Neuron (in vitro differentiated cells): ENCODE measurements at regions not wholly inside any gene's neighbourhood (a gene's known extent, or its start where the extent isn't known, plus 50 kb on each side); places are given as distances from the start of the nearest gene placed in this dataset.

ENCODE experiments used
- H2AFZ ChIP-seq: one replicate; pipeline ENCODE4 v1.6.1; 2013; ENCODE audit warnings: low read depth, mild to moderate bottlenecking, inconsistent platforms, low read length, moderate library complexity
- H3K27me3 ChIP-seq: one replicate; pipeline ENCODE4 v1.6.1; 2013; ENCODE audit warnings: low read length; ENCODE audit not compliant: insufficient read depth
- H3K36me3 ChIP-seq: one replicate; pipeline ENCODE4 v1.6.1; 2013; ENCODE audit warnings: low read length; ENCODE audit not compliant: insufficient read depth
- H3K4me1 ChIP-seq: one replicate; pipeline ENCODE4 v1.6.1; 2013; ENCODE audit warnings: low read length; ENCODE audit not compliant: insufficient read depth
- H3K4me3 ChIP-seq: 2 replicates; pipeline ENCODE4 v1.5.1; 2013; ENCODE audit warnings: mild to moderate bottlenecking, low read length, moderate library complexity
- H3K9me3 ChIP-seq: one replicate; pipeline ENCODE4 v1.6.1; 2013; ENCODE audit warnings: low read length

DNA sequence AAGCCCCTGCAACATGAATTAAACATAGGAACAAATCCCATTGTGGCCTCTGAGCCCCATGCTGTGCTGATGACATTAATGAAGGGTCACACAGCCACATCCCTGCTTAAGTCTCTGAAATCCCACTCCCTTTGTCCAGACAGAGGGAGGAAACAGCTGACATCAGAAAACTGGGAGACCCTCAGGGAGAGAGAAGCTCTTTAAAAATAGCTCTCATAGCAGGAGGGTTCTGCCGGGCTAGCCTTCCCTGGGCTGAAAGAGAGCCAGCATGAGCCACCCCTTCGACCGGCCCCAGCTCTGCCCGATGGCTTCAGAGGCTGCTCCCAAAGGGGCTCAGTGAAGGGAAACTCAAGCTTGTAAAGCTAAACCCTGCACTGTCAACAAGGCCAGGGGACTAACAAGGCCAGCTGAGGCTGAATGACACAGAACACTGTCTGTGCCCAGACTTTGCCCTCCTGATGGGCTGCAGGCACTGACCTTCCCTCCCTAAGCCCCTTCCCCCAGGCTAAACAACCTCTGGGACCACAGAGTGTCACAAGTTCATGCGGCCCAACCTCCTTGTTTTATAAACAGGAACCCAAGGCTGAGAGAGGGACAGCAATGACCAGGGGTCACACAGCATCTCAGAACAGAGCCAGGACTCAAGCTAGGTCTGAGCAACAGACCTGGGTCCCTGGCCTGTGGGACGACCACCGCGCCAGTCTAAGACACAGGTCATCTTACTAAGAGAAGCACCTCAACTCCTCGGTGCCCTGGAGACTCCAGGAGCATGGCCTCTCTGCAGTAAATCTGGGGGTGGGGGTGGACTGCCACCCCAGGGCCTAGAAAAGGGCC, 163.8 kb downstream of the CHST1 start:
- Histone ChIP-seq H3K36me3 (no peaks in the 10 kb centered on the region), H3K4me3 (no peak overlapping the region), H3K27me3 (no peaks in the 10 kb centered on the region), H2AFZ (no peak overlapping the region), H3K9me3 (no peaks in the 10 kb centered on the region), H3K4me1 (peaks cover 38% of the 10 kb centered on the region)

DNA sequence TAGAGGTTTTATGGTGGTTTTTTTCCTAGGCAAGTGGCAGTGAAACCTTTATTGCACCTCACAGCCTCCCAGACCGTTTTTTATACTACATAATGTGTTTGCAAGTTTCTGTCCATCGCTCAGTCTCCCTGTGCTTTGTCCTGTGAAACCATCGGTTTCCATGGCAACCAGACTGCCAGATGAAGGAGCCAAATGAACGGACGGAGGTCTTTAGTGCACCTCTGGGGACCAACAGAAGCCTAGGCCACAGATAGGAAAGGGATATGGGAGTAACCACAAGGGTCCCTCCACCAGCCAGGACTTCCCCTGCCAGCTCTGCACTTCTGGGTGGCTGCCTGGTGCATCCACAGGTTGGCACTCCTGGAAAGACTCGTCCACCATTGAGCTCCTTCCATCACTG, 165.0 kb downstream of the CHST1 start:
- H3K4me1 ChIP-seq = peaks cover 38% of the 10 kb centered on the region
- no peak overlapping the region for H2AFZ ChIP-seq
- H3K9me3 ChIP-seq = no peaks in the 10 kb centered on the region
- no peaks in the 10 kb centered on the region for H3K36me3 ChIP-seq
- no peak overlapping the region for H3K4me3 ChIP-seq
- H3K27me3 ChIP-seq = no peaks in the 10 kb centered on the region

DNA sequence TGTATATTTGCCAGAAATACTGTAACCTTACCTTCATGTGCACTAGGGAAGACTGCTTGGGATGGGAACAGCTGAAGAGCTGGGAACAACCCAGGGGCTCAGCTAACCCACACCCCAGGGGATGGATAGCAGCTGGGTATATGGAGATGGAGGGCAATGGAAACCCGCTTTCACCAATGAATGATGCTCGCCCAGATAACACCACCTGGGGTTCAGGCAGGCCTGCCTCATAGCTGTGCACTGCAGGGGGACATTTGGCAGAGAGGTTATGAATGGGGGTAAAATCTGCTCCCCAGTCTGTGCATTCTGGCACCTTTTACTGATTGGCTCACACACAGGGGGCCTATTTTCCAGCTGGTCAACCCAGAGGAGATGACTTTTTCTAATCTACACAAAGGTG, 170.7 kb downstream of the CHST1 start:
- H3K27me3 ChIP-seq = no peaks in the 10 kb centered on the region
- H3K9me3 ChIP-seq = no peaks in the 10 kb centered on the region
- H3K36me3 ChIP-seq = no peaks in the 10 kb centered on the region
- no peak overlapping the region for H3K4me3 ChIP-seq
- no peak overlapping the region for H2AFZ ChIP-seq
- H3K4me1 ChIP-seq = peaks cover 9% of the 10 kb centered on the region

GRCh38 chr11:45489281-45489905, 176.0 kb downstream of the CHST1 start:
- Histone ChIP-seq H3K36me3 (no peaks in the 10 kb centered on the region), H3K4me1 (peaks cover 6% of the 10 kb centered on the region), H3K9me3 (no peaks in the 10 kb centered on the region), H3K4me3 (no peak overlapping the region), H2AFZ (no peak overlapping the region), H3K27me3 (no peaks in the 10 kb centered on the region)

GRCh38 chr11:45486461-45486860, 179.0 kb downstream of the CHST1 start:
- H3K4me1 ChIP-seq = peaks cover 6% of the 10 kb centered on the region
- H2AFZ ChIP-seq = no peak overlapping the region
- no peaks in the 10 kb centered on the region for H3K9me3 ChIP-seq
- H3K27me3 ChIP-seq = no peaks in the 10 kb centered on the region
- H3K4me3 ChIP-seq = no peak overlapping the region
- H3K36me3 ChIP-seq = no peaks in the 10 kb centered on the region

DNA sequence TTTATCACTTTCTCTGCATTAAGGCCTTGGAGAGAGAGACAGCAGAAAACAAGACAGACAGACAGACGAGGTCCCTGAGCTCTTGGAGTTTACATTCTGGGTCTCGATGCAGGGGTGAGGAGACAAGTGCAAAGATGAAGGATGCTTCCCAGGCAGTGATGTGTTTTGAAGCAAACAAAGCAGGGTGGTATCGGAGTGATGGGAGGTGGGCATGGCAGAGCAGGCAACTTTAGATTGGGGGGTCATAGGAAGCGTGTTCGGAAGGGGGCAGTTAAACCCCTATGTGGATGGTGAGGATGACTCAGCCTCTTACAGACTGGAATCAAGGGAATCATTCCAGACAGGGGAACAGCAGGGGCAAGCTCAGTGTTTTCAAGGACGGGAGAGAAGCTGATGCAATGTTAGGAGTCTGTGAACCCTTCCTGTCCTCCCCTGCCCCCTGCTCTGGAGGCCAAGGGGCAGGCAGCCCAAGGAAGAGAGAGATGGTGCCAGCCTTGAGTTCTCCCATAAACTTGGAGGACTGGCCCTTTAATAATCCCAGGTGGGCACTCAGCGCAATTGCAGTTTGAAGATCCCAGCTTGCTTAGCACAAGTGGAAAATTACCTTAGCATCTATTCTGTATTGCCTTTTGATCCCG, 180.2 kb downstream of the CHST1 start:
- Histone ChIP-seq H3K27me3 (no peaks in the 10 kb centered on the region), H2AFZ (no peak overlapping the region), H3K4me3 (no peak overlapping the region), H3K36me3 (no peaks in the 10 kb centered on the region), H3K9me3 (no peaks in the 10 kb centered on the region), H3K4me1 (peaks cover 6% of the 10 kb centered on the region)

DNA sequence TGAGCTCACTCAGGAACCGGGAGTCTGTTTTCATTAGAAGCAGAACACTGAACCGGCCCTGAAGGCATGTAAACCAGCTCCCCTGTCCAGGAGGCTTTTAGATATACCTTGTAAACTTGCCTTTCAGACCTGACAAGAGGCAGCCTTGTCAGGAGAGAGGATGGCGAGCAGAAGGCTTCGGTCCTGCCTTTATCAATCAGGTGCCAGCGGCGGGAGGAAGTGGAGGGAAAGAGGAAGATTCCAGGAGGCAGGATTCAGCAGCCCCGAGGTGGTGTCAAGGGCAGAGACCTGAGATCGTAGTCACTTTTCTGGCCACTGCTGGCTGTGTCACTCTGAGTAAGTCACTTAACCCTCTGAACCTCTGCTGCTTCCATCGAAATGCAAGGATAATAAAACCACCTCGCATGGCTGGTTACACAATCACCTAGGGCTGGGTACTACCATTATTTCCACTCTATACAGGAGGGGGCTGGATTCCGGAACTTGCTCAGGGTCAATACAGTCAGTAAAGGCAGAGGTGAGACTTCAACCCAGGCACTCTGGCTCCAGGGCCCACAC, 181.0 kb downstream of the CHST1 start:
- H3K27me3 ChIP-seq = no peaks in the 10 kb centered on the region
- peaks cover 6% of the 10 kb centered on the region for H3K4me1 ChIP-seq
- no peaks in the 10 kb centered on the region for H3K36me3 ChIP-seq
- no peaks in the 10 kb centered on the region for H3K9me3 ChIP-seq
- H2AFZ ChIP-seq = no peak overlapping the region
- H3K4me3 ChIP-seq = no peak overlapping the region

DNA sequence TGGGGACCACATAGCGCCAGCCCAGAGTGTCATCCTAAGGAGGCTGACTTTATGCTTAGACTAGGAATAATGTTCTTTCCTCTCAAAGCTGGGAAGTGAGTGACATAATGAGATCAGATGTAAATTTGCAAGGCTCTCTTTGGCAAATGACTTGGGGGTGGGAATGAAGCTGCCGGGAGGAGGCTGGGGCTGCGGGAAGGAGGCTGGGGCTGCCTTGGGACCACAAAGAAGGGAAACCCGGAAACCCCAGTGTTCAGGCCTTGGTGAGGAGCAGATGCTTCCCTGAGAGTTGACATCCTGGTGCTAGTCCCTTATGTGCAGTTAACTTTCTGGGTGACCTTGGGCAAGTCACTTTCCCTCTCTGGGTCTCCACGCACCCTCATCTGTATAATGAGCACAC, 182.0 kb downstream of the CHST1 start:
- no peaks in the 10 kb centered on the region for H3K4me1 ChIP-seq
- no peak overlapping the region for H3K4me3 ChIP-seq
- no peaks in the 10 kb centered on the region for H3K36me3 ChIP-seq
- H2AFZ ChIP-seq = no peak overlapping the region
- H3K27me3 ChIP-seq = no peaks in the 10 kb centered on the region
- no peaks in the 10 kb centered on the region for H3K9me3 ChIP-seq

DNA sequence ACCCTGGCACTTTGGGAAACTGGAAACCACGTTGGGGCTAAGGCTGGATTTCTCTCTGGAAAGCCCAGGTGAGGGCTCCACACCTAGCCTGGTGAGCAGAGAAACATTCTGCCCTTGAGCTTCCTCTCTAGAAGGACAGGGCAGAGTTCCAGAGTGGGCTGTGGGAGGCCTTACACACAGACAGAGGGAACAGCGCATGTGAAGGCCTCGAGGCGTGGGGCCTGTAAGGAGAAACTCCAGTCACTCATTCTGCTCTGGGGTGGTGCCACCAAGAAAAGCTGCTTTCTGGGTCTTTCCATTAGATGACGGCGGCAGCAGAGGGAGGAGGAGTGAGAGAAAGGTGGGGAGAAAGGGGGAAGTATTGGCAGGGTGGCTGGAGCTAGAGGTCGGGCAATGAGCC, 183.1 kb downstream of the CHST1 start:
- Histone ChIP-seq H2AFZ (no peak overlapping the region), H3K4me3 (no peak overlapping the region), H3K27me3 (no peaks in the 10 kb centered on the region), H3K36me3 (no peaks in the 10 kb centered on the region), H3K4me1 (no peaks in the 10 kb centered on the region), H3K9me3 (no peaks in the 10 kb centered on the region)

DNA sequence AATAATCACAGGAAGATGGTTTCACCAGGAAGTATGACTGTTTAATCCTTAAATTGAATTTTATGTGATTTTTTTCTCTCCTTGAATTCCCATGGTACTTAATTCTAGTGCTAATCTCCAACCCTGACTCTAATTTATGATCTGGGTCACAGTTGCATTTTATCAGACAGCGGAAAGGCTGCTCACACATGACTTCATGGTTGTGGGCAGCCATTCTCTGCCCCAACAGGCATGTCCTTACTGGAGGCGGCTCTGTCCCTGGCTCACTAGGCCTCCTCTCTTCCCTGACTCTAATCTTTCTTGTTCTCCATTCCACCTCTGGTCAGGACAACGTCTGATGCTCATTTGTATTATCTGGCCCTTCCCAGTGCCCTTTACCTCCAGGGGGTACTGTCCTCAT, 184.4 kb downstream of the CHST1 start:
- Histone ChIP-seq H3K27me3 (no peaks in the 10 kb centered on the region), H3K36me3 (no peaks in the 10 kb centered on the region), H3K4me1 (no peaks in the 10 kb centered on the region), H3K4me3 (no peak overlapping the region), H2AFZ (no peak overlapping the region), H3K9me3 (no peaks in the 10 kb centered on the region)

DNA sequence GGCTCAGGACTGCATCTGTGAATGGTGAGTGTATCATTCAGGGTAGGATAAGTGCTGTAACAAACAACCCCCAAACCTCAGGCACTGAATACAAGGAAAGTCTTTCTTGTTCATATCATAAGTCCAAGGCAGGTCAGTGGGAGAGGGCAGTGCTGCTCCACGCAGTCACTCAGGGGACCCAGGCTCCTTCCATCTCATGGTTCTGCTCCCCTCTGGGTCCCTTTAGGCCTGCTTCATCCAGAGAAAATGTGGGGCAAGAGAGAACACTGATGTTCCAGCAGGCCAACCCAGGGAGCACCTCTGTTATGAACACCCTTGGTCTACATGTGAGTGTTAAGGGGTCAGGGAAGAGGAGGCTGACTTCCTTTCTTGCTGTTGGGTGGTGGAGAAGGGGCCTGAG, 187.8 kb downstream of the CHST1 start:
- Histone ChIP-seq H3K4me3 (no peak overlapping the region), H3K4me1 (peaks cover 3% of the 10 kb centered on the region), H3K9me3 (no peaks in the 10 kb centered on the region), H3K27me3 (no peaks in the 10 kb centered on the region), H3K36me3 (no peaks in the 10 kb centered on the region), H2AFZ (no peak overlapping the region)

- Histone ChIP-seq H3K27me3 (no peaks in the 10 kb centered on the region), H3K9me3 (no peaks in the 10 kb centered on the region), H3K4me3 (no peak overlapping the region), H3K4me1 (peaks cover 3% of the 10 kb centered on the region), H3K36me3 (no peaks in the 10 kb centered on the region), H2AFZ (no peak overlapping the region)
Measured at GRCh38 chr11:45476126-45476525, 189.3 kb downstream of the CHST1 start.

DNA sequence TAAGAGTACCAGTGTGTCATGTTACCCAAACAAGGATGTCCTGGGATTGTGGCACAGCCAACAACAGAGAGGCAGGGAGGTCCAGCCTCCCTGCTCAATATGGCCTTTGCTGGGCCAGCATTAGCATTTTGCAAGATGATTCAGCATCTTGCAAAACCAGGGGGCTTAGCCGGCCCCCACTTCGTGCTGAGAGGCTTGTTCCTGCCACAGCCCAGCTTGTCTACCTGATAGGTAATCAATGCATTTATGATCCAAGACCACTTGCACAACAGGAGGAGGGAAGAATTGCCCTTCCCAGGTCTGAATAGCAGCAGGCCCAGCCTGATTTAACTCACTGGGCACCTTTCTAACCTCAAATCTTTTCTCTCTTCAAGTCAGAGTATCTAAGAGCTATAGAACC, 189.0 kb upstream of the SYT13 start:
- H3K27me3 ChIP-seq = no peaks in the 10 kb centered on the region
- H3K9me3 ChIP-seq = no peaks in the 10 kb centered on the region
- peaks cover 3% of the 10 kb centered on the region for H3K4me1 ChIP-seq
- no peak overlapping the region for H2AFZ ChIP-seq
- no peaks in the 10 kb centered on the region for H3K36me3 ChIP-seq
- H3K4me3 ChIP-seq = no peak overlapping the region
